ENCODE measurements at regions not wholly inside any gene's neighbourhood (a gene's known extent, or its start where the extent isn't known, plus 50 kb on each side); places are given as distances from the start of the nearest gene placed in this dataset.

DNA sequence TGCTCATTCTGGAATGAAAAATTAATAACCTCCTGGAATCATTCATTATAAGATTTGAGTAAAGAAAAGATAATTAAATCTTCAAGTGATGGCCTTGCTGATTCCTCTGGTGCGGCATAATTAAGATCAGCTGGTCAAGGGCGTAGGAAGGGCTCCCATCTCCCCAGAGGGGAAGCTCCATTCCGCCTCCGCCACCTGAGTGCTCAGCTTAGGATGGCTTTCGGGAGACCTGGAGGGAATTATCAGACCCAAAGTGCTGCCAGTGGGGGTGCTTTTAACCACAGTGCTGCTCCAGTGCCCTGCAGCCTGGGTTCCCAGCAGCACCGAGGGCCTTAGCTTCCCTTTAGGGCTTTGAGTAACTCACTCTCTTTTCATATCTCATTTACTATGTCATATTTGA is 556.6 kb upstream of the RGMA start:
- no peak overlapping the region for H3K4me3 Mint-ChIP-seq
- no peak overlapping the region for H3K27ac Mint-ChIP-seq
- H3K9me3 Mint-ChIP-seq = no peaks in the 10 kb centered on the region
- DNase-seq = no peak
- H3K4me1 Mint-ChIP-seq = peaks cover 8% of the 10 kb centered on the region
- TF ChIP-seq, protein P1, sequence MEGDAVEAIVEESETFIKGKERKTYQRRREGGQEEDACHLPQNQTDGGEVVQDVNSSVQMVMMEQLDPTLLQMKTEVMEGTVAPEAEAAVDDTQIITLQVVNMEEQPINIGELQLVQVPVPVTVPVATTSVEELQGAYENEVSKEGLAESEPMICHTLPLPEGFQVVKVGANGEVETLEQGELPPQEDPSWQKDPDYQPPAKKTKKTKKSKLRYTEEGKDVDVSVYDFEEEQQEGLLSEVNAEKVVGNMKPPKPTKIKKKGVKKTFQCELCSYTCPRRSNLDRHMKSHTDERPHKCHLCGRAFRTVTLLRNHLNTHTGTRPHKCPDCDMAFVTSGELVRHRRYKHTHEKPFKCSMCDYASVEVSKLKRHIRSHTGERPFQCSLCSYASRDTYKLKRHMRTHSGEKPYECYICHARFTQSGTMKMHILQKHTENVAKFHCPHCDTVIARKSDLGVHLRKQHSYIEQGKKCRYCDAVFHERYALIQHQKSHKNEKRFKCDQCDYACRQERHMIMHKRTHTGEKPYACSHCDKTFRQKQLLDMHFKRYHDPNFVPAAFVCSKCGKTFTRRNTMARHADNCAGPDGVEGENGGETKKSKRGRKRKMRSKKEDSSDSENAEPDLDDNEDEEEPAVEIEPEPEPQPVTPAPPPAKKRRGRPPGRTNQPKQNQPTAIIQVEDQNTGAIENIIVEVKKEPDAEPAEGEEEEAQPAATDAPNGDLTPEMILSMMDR (IDR thresholded peaks at IDR 0.05) = no peak
- no peaks in the 10 kb centered on the region for H3K36me3 Mint-ChIP-seq (ENCODE audit: low read depth)
- no peaks in the 10 kb centered on the region for H3K27me3 Mint-ChIP-seq (ENCODE audit: low read depth, poor library complexity)

DNA sequence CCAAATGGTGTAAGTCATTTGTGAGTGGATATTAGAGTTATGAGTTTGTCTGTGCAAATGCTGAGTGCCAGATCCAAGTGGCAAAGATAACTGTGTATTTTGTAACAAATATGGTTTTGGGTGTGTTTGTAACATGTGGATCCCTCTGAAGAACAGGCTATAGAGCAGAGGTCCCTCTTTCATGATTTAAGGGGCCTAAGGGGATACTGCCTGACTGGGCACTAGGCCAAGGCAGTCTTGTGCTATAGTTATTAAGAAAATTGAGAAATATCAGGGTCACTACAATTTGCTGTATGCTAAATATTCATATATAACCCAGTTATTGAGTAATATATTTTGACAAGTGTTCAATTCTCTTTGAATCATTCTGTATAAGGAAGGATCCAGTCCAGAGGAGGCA is 555.6 kb upstream of the RGMA start:
- Mint-ChIP-seq H3K36me3 (ENCODE audit: low read depth) (no peaks in the 10 kb centered on the region), H3K9me3 (no peaks in the 10 kb centered on the region), H3K27ac (no peak overlapping the region), H3K4me1 (peaks cover 8% of the 10 kb centered on the region), H3K27me3 (ENCODE audit: low read depth, poor library complexity) (peaks cover 3% of the 10 kb centered on the region), H3K4me3 (no peak overlapping the region)
- no peak for DNase-seq
- TF ChIP-seq, protein P1 (IDR thresholded peaks at IDR 0.05) = no peak

DNA sequence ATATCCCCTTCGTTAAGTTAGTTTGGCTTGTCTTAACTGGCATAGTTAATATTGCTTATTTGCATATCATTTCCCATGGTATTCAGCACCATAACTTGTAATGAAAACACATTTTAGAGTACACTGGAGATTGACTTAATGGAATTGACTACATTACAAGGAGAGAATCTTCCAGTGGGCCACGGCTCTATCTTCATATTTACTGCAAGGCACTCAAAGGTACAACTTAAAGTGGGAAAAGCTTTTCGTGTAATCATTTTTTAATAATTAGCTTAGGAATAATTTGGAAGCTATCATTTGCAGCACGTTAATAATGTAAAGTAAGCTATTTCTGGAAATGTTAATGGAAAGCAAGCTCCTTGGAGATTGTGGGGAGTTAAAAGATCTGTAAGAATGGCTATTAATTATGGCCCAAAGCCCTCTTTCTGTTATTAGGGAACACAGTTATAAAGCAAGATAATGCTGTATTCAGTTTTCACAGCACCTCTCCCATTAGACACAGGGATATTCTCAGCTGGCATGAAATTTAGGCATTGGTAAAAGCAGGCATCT is 551.5 kb upstream of the RGMA start:
- peaks cover 3% of the 10 kb centered on the region for H3K27me3 Mint-ChIP-seq (ENCODE audit: low read depth, poor library complexity)

DNA sequence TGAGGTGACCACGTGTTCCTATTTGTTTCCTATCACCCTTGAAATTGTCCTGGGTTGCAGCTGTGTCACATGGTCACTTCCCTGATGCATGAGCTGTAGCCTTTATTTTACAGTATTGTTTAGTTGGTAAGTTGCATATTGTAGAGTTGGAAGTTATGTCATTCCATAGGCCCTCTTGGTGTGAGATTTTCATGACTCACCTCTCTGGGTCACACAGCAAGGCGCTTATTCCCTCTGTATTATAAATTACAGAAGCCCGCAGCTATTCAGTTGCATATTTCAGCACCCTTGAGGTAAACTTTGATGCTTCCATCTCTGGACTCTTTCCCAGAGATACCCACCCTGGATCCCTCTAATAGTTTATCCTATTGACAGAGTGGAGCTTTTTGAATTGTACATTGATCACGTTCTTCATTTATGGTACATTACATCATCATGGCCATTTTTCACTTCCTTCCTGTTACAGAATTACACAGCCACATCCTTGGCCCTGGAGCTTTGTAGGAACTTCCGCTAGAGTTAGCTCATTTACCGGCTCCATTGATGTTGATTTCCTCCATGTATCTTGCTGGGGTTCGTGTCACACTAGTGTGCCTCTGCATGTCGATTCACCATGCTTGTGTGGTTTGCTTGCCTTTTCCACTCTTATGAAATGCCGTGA is 543.1 kb upstream of the RGMA start:
- no peak overlapping the region for H3K4me3 Mint-ChIP-seq

More for the DNA sequence above, 551.5 kb upstream of the RGMA start:
- TF ChIP-seq, protein P1 (IDR thresholded peaks at IDR 0.05) = no peak
- DNase-seq = no peak
- H3K27ac Mint-ChIP-seq = no peak overlapping the region
- H3K4me1 Mint-ChIP-seq = peaks cover 8% of the 10 kb centered on the region
- no peaks in the 10 kb centered on the region for H3K9me3 Mint-ChIP-seq
- H3K4me3 Mint-ChIP-seq = no peak overlapping the region
- H3K36me3 Mint-ChIP-seq (ENCODE audit: low read depth) = no peaks in the 10 kb centered on the region

DNA sequence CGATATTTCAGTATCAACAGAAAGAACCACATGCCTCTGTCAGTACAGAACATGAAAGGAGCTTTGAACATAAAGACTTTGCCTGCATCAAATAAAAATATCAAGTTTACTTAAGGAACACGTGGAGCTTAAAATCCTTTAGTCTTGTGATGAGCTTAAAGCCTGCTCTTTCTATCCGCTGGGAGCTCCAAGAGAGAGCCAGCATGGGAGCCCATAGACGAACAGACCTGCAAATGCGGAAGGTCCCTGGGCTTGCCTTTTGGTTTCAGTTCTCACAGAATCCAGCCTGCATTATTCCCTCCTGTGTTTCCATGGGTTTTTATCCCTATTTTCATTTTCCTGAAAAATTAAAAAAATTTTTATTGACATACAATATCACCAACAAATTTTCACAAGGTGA is 530.6 kb upstream of the RGMA start:
- no peak for DNase-seq
- no peaks in the 10 kb centered on the region for H3K4me1 Mint-ChIP-seq
- peaks cover 5% of the 10 kb centered on the region for H3K27me3 Mint-ChIP-seq (ENCODE audit: low read depth, poor library complexity)
- no peak overlapping the region for H3K4me3 Mint-ChIP-seq
- TF ChIP-seq, protein P1 (IDR thresholded peaks at IDR 0.05) = no peak
- no peaks in the 10 kb centered on the region for H3K36me3 Mint-ChIP-seq (ENCODE audit: low read depth)
- no peaks in the 10 kb centered on the region for H3K9me3 Mint-ChIP-seq
- H3K27ac Mint-ChIP-seq = no peak overlapping the region

More for the DNA sequence above, 543.1 kb upstream of the RGMA start:
- DNase-seq = no peak
- Mint-ChIP-seq H3K4me1 (no peaks in the 10 kb centered on the region), H3K9me3 (peaks cover 7% of the 10 kb centered on the region), H3K27me3 (ENCODE audit: low read depth, poor library complexity) (peaks cover 4% of the 10 kb centered on the region), H3K36me3 (ENCODE audit: low read depth) (no peaks in the 10 kb centered on the region), H3K27ac (no peak overlapping the region)
- TF ChIP-seq, protein P1 (IDR thresholded peaks at IDR 0.05) = no peak

DNA sequence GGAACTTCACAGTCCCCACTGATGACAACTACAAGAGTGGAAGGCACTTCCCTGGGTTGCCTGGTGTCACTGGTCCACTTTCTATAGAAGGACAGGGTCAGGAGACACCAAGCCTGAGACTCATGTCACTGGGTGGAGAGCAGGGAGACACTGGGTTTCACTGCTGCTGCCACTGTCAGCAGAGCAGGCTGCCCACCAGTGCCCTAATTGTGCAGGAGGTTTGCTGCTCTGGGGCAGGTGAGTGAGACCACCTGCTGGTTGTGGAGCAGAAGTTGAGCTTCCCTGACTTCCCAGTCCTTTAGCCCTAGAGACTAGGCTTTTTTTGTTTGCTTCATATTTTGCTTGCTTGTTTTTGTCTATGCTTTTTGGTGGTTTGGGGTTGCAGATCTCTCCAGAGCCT is 528.4 kb upstream of the RGMA start:
- Mint-ChIP-seq H3K4me3 (no peak overlapping the region), H3K9me3 (no peaks in the 10 kb centered on the region), H3K36me3 (ENCODE audit: low read depth) (no peaks in the 10 kb centered on the region)

More for the DNA sequence above, 528.4 kb upstream of the RGMA start:
- no peak for DNase-seq
- H3K4me1 Mint-ChIP-seq = no peaks in the 10 kb centered on the region
- TF ChIP-seq, protein P1 (IDR thresholded peaks at IDR 0.05) = no peak
- H3K27ac Mint-ChIP-seq = no peak overlapping the region
- H3K27me3 Mint-ChIP-seq (ENCODE audit: low read depth, poor library complexity) = peaks cover under 1% of the 10 kb centered on the region

Measured in nephron progenitor cell (in vitro differentiated cells).